ENCODE measurements at regions not wholly inside any gene's neighbourhood (a gene's known extent, or its start where the extent isn't known, plus 50 kb on each side); places are given as distances from the start of the nearest gene placed in this dataset.

GRCh38 chr2:12589802-12590320 lies 126.9 kb upstream of the TRIB2 start:
- no peak for FAIRE-seq
- no peaks in the 10 kb centered on the region for H3K36me3 ChIP-seq (ENCODE audit: control insufficient read depth in 2 of 2, extremely low read depth in 1 of 2, insufficient read depth in 2 of 2, low read length in 2 of 2)
- dilution Hi-C loops (cut with MboI; ENCODE audit: extremely low pct_ligation_motif_present, low sequenced_read_pairs) = no loop called here
- no peak for TF ChIP-seq EZH2 (IDR thresholded peaks at IDR 0.05; ENCODE audit: low read length)
- TF ChIP-seq, protein P1, sequence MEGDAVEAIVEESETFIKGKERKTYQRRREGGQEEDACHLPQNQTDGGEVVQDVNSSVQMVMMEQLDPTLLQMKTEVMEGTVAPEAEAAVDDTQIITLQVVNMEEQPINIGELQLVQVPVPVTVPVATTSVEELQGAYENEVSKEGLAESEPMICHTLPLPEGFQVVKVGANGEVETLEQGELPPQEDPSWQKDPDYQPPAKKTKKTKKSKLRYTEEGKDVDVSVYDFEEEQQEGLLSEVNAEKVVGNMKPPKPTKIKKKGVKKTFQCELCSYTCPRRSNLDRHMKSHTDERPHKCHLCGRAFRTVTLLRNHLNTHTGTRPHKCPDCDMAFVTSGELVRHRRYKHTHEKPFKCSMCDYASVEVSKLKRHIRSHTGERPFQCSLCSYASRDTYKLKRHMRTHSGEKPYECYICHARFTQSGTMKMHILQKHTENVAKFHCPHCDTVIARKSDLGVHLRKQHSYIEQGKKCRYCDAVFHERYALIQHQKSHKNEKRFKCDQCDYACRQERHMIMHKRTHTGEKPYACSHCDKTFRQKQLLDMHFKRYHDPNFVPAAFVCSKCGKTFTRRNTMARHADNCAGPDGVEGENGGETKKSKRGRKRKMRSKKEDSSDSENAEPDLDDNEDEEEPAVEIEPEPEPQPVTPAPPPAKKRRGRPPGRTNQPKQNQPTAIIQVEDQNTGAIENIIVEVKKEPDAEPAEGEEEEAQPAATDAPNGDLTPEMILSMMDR (optimal IDR thresholded peaks at IDR 0.05 in 1 of 3, IDR thresholded peaks at IDR 0.05 in 1 of 3, conservative IDR thresholded peaks at IDR 0.05 in 1 of 3; ENCODE audit: extremely low read depth in 1 of 3, insufficient read depth in 2 of 3, low read length in 3 of 3) = no peak
- no peaks in the 10 kb centered on the region for H3K27me3 ChIP-seq (ENCODE audit: control insufficient read depth, extremely low read depth, insufficient read depth, low read length)
- no peaks in the 10 kb centered on the region for H4K20me1 ChIP-seq (ENCODE audit: control insufficient read depth, extremely low read depth, insufficient read depth, low read length)
- no peaks in the 10 kb centered on the region for H3K9me3 ChIP-seq (ENCODE audit: control insufficient read depth, low read depth, low read length)
- H2AFZ ChIP-seq (ENCODE audit: control insufficient read depth, low read length) = no peak overlapping the region
- H3K4me2 ChIP-seq (ENCODE audit: control insufficient read depth, extremely low read depth, insufficient read depth, low read depth, low read length) = no peak overlapping the region
- H3K4me3 ChIP-seq (ENCODE audit: control insufficient read depth in 2 of 3, extremely low read depth in 1 of 3, insufficient read depth in 2 of 3, low read depth in 1 of 3, low read length in 3 of 3) = no peak overlapping the region
- H3K4me1 ChIP-seq (ENCODE audit: control insufficient read depth, extremely low read depth, insufficient read depth, low read length) = peaks cover 18% of the 10 kb centered on the region
- no peaks in the 10 kb centered on the region for H3K79me2 ChIP-seq (ENCODE audit: control insufficient read depth, insufficient read depth, low read length)
- no peaks in the 10 kb centered on the region for H3K9me1 ChIP-seq (ENCODE audit: control insufficient read depth, extremely low read depth, insufficient read depth, low read length)
- no peak for DNase-seq (ENCODE audit: low read depth, low spot score)
- no peak overlapping the region for H3K9ac ChIP-seq (ENCODE audit: control insufficient read depth, extremely low read depth, insufficient read depth, low read length)
- H3K27ac ChIP-seq (ENCODE audit: control insufficient read depth, insufficient read depth, low read length) = no peak overlapping the region

GRCh38 chr2:12592296-12592695 lies 124.4 kb upstream of the TRIB2 start:
- no peak overlapping the region for H2AFZ ChIP-seq (ENCODE audit: control insufficient read depth, low read length)
- no peak overlapping the region for H3K4me2 ChIP-seq (ENCODE audit: control insufficient read depth, extremely low read depth, insufficient read depth, low read depth, low read length)
- H3K9ac ChIP-seq (ENCODE audit: control insufficient read depth, extremely low read depth, insufficient read depth, low read length) = no peak overlapping the region
- H3K27ac ChIP-seq (ENCODE audit: control insufficient read depth, insufficient read depth, low read length) = no peak overlapping the region
- no peaks in the 10 kb centered on the region for H3K36me3 ChIP-seq (ENCODE audit: control insufficient read depth in 2 of 2, extremely low read depth in 1 of 2, insufficient read depth in 2 of 2, low read length in 2 of 2)
- DNase-seq (ENCODE audit: low read depth, low spot score) (no peak), FAIRE-seq (no peak)
- TF ChIP-seq EZH2 (IDR thresholded peaks at IDR 0.05; ENCODE audit: low read length) = no peak
- TF ChIP-seq, protein P1 (optimal IDR thresholded peaks at IDR 0.05 in 1 of 3, IDR thresholded peaks at IDR 0.05 in 1 of 3, conservative IDR thresholded peaks at IDR 0.05 in 1 of 3; ENCODE audit: extremely low read depth in 1 of 3, insufficient read depth in 2 of 3, low read length in 3 of 3) = no peak
- no peaks in the 10 kb centered on the region for H3K9me1 ChIP-seq (ENCODE audit: control insufficient read depth, extremely low read depth, insufficient read depth, low read length)
- dilution Hi-C loops (cut with MboI; ENCODE audit: extremely low pct_ligation_motif_present, low sequenced_read_pairs) = no loop called here
- no peak overlapping the region for H3K4me3 ChIP-seq (ENCODE audit: control insufficient read depth in 2 of 3, extremely low read depth in 1 of 3, insufficient read depth in 2 of 3, low read depth in 1 of 3, low read length in 3 of 3)
- no peaks in the 10 kb centered on the region for H3K79me2 ChIP-seq (ENCODE audit: control insufficient read depth, insufficient read depth, low read length)
- H3K27me3 ChIP-seq (ENCODE audit: control insufficient read depth, extremely low read depth, insufficient read depth, low read length) = no peaks in the 10 kb centered on the region
- no peaks in the 10 kb centered on the region for H4K20me1 ChIP-seq (ENCODE audit: control insufficient read depth, extremely low read depth, insufficient read depth, low read length)
- peaks cover 20% of the 10 kb centered on the region for H3K4me1 ChIP-seq (ENCODE audit: control insufficient read depth, extremely low read depth, insufficient read depth, low read length)
- no peaks in the 10 kb centered on the region for H3K9me3 ChIP-seq (ENCODE audit: control insufficient read depth, low read depth, low read length)
